ENCODE measurements at regions not wholly inside any gene's neighbourhood (a gene's known extent, or its start where the extent isn't known, plus 50 kb on each side); places are given as distances from the start of the nearest gene placed in this dataset.
A peak's percentile ranks its signal among the peaks of the same experiment; 100 is the strongest.

GRCh38 chr10:111745982-111746381, 437.6 kb downstream of the GPAM start:
- no peak overlapping the region for H3K4me3 ChIP-seq (ENCODE audit: low read depth, low read length)
- no peak for DNase-seq (ENCODE audit: low read depth)
- TF ChIP-seq CTCF (IDR thresholded peaks at IDR 0.05; ENCODE audit: control insufficient read depth, extremely low read depth, insufficient read depth) = no peak

GRCh38 chr10:111747751-111748150, 435.8 kb downstream of the GPAM start:
- no peak for DNase-seq (ENCODE audit: low read depth)
- no peak for TF ChIP-seq CTCF (IDR thresholded peaks at IDR 0.05; ENCODE audit: control insufficient read depth, extremely low read depth, insufficient read depth)

GRCh38 chr10:111748184-111748583, 435.4 kb downstream of the GPAM start:
- no peak overlapping the region for H3K4me3 ChIP-seq (ENCODE audit: low read depth, low read length)
- DNase-seq (ENCODE audit: low read depth) = no peak
- TF ChIP-seq CTCF (IDR thresholded peaks at IDR 0.05; ENCODE audit: control insufficient read depth, extremely low read depth, insufficient read depth) = no peak

More at GRCh38 chr10:111747751-111748150, 435.8 kb downstream of the GPAM start:
- H3K4me3 ChIP-seq (ENCODE audit: low read depth, low read length) = no peak overlapping the region

GRCh38 chr10:111750165-111750849, 433.3 kb downstream of the GPAM start:
- no peak for TF ChIP-seq CTCF (IDR thresholded peaks at IDR 0.05; ENCODE audit: control insufficient read depth, extremely low read depth, insufficient read depth)
- no peak overlapping the region for H3K4me3 ChIP-seq (ENCODE audit: low read depth, low read length)
- no peak for DNase-seq (ENCODE audit: low read depth)

- DNase-seq (ENCODE audit: low read depth) = peak; percentile 54
- TF ChIP-seq CTCF (IDR thresholded peaks at IDR 0.05; ENCODE audit: control insufficient read depth, extremely low read depth, insufficient read depth) = peak; percentile 80
- H3K4me3 ChIP-seq (ENCODE audit: low read depth, low read length) = no peak overlapping the region
Observed at GRCh38 chr10:111756217-111757061, 427.1 kb downstream of the GPAM start.

GRCh38 chr10:111758593-111758992, 425.0 kb downstream of the GPAM start:
- no peak for DNase-seq (ENCODE audit: low read depth)
- H3K4me3 ChIP-seq (ENCODE audit: low read depth, low read length) = no peak overlapping the region
- no peak for TF ChIP-seq CTCF (IDR thresholded peaks at IDR 0.05; ENCODE audit: control insufficient read depth, extremely low read depth, insufficient read depth)

All from LNCaP clone FGC (cell line).